Kidney (tissue), 13 donors: ENCODE measurements at regions not wholly inside any gene's neighbourhood (a gene's known extent, or its start where the extent isn't known, plus 50 kb on each side); places are given as distances from the start of the nearest gene placed in this dataset.
A peak's percentile ranks its signal among the peaks of the same experiment; 100 is the strongest.

ENCODE experiments used
- DNase-seq, 5 donors: peaks; one replicate each; pipeline ENCODE4 v3.0.0-alpha.2; 2013 to 2020
- FAIRE-seq: peaks from 2 replicates; lab custom pipeline; 2012; peaks lifted over from hg19 to GRCh38; lab: Jason Lieb, UNC
- H3K27ac ChIP-seq, 2 donors: one replicate each; pipeline ENCODE4 v1.7.0; 2013; ENCODE audit warnings: low read depth in 2 of 2, low read length in 2 of 2, inconsistent platforms in 1 of 2
- H3K27me3 ChIP-seq: one replicate; pipeline ENCODE4 v1.7.1; 2013; ENCODE audit warnings: low read length, inconsistent platforms; ENCODE audit not compliant: control insufficient read depth, insufficient read depth
- H3K36me3 ChIP-seq, 3 donors: one replicate each; pipeline versions ENCODE4 v1.7.0 to v1.7.1; 2013; ENCODE audit warnings: low read length in 3 of 3, control low read depth in 1 of 3, inconsistent platforms in 1 of 3; ENCODE audit not compliant: insufficient read depth in 3 of 3, control insufficient read depth in 2 of 3
- H3K4me1 ChIP-seq, 3 donors: one replicate each; pipeline versions ENCODE4 v1.7.0 to v1.7.1; 2013; ENCODE audit warnings: low read length in 3 of 3, inconsistent platforms in 1 of 3, low read depth in 1 of 3; ENCODE audit not compliant: control insufficient read depth in 2 of 3, insufficient read depth in 2 of 3
- H3K4me3 ChIP-seq, 3 donors: one replicate each; pipeline versions ENCODE4 v1.7.0 to v1.8.1; 2013; ENCODE audit warnings: low read length in 3 of 3, control low read depth in 1 of 3, inconsistent platforms in 1 of 3
- H3K9ac ChIP-seq, 3 donors: one replicate each; pipeline versions ENCODE4 v1.7.0 to v1.7.1; 2013; ENCODE audit warnings: low read length in 3 of 3, control low read depth in 1 of 3, inconsistent platforms in 1 of 3
- H3K9me3 ChIP-seq, 3 donors: one replicate each; pipeline versions ENCODE4 v1.7.0 to v1.7.1; 2013; ENCODE audit warnings: low read length in 3 of 3, control low read depth in 1 of 3, inconsistent platforms in 1 of 3; ENCODE audit not compliant: control insufficient read depth in 2 of 3, insufficient read depth in 1 of 3
- CTCF ChIP-seq: IDR thresholded peaks from 3 replicates; pipeline ENCODE4 v1.5.1; 2012; ENCODE audit warnings: mild to moderate bottlenecking, moderate library complexity, borderline replicate concordance; ENCODE audit not compliant: insufficient read depth; ENCODE audit errors: extremely low read depth
- intact Hi-C: fragments of 100-400 bp; cut with DNase I; formaldehyde crosslinking; loops from one replicate; pipeline ENCODE4 v1.11.1; 2022
- donor health status: control.
- donor health status: control.
- donor health status: control.
- donor health status: control.
- donor health status: control.
- donor health status: DM: yes; HTN: yes; CAD: no.
- donor health status: Normal renal cell carcinoma (clear cell type).

GRCh38 chr18:73908323-73908722, 239.3 kb downstream of the FBXO15 start:
- intact Hi-C loops: no loop called here
- no peak for FAIRE-seq
- H3K9me3 ChIP-seq: no peaks in the 10 kb centered on the region
- H3K27me3 ChIP-seq: no peaks in the 10 kb centered on the region
- DNase-seq: peak in 3 of 5 donors; percentile 56 to 70 (median 58)
- H3K9ac ChIP-seq: no peak overlapping the region
- no peak for TF ChIP-seq CTCF
- H3K27ac ChIP-seq: no peak overlapping the region
- H3K4me3 ChIP-seq: no peak overlapping the region
- H3K4me1 ChIP-seq: no peaks in the 10 kb centered on the region
- H3K36me3 ChIP-seq: no peaks in the 10 kb centered on the region

- H3K9me3 ChIP-seq: no peaks in the 10 kb centered on the region
- H3K4me1 ChIP-seq: no peaks in the 10 kb centered on the region
- no peaks in the 10 kb centered on the region for H3K36me3 ChIP-seq
- FAIRE-seq (no peak), DNase-seq (no peak)
- TF ChIP-seq CTCF: no peak
- no peak overlapping the region for H3K4me3 ChIP-seq
- H3K27ac ChIP-seq: no peak overlapping the region
- no peak overlapping the region for H3K9ac ChIP-seq
- intact Hi-C loops: no loop called here
- H3K27me3 ChIP-seq: no peaks in the 10 kb centered on the region
Measured at GRCh38 chr18:73901566-73901965, 246.1 kb downstream of the FBXO15 start.

DNA sequence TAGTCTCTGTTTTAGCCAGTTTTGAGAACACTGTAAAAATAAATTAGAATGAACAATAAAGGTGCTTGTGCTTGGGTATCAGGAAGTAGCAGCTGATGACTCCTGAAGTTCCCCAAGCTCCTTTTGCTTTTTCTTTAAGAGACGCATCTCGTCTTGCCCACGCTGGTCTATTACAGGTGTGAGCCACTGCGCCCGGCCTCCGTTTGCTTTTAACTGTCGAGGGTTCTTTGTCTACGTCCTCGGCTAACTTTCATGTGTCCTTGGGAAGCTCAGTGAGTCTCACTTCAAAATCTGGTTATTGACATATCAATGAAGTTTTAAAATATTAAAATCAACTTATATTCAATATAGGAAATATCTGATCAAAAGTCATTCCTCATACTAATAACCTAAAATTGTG, 246.5 kb downstream of the FBXO15 start:
- Histone ChIP-seq H3K4me1 (no peaks in the 10 kb centered on the region), H3K9me3 (no peaks in the 10 kb centered on the region), H3K36me3 (no peaks in the 10 kb centered on the region), H3K27ac (no peak overlapping the region), H3K4me3 (no peak overlapping the region), H3K9ac (no peak overlapping the region), H3K27me3 (no peaks in the 10 kb centered on the region)
- no peak for TF ChIP-seq CTCF
- FAIRE-seq (no peak), DNase-seq (no peak)
- intact Hi-C loops: no loop called here
